Lower leg skin (tissue), 4 donors: ENCODE measurements at regions not wholly inside any gene's neighbourhood (a gene's known extent, or its start where the extent isn't known, plus 50 kb on each side); places are given as distances from the start of the nearest gene placed in this dataset.

Experiments used
- DNase-seq, 2 donors: peaks; one replicate each; pipeline ENCODE4 v3.0.0-alpha.2; 2019; ENCODE audit warnings: low spot score in 2 of 2
- H3K4me3 ChIP-seq: fragments of 200-600 bp; sonication (generic); 2 replicates; pipeline ENCODE4 v1.5.1; 2017; ENCODE audit warnings: mild to moderate bottlenecking, low read depth; ENCODE audit not compliant: poor library complexity, severe bottlenecking
- CTCF ChIP-seq, 3 donors: fragments of 450-650 bp; IDR thresholded peaks; one replicate each; pipeline ENCODE4 v1.5.1; 2016; ENCODE audit warnings: antibody characterized with exemption in 3 of 3, mild to moderate bottlenecking in 3 of 3, moderate library complexity in 2 of 3
- POLR2A ChIP-seq, 2 donors: fragments of 450-650 bp; IDR thresholded peaks; one replicate each; pipeline ENCODE4 v1.6.1; 2016 to 2017; ENCODE audit warnings: antibody characterized with exemption in 2 of 2, mild to moderate bottlenecking in 1 of 2, moderate library complexity in 1 of 2
- WGBS, 2 donors: methylation state at CpG; one replicate each; pipeline ENCODE4 v1.1.5; 2018; 5-methylcytosine and 5-hydroxymethylcytosine counted together
- intact Hi-C: fragments of 100-400 bp; cut with DNase I; formaldehyde crosslinking; loops from one replicate; pipeline ENCODE4 v1.15.0; 2023; ENCODE audit warnings: low total_unique reads

GRCh38 chr4:114109776-114110175 lies 130.3 kb upstream of the ARSJ start:
- TF ChIP-seq POLR2A (IDR thresholded peaks at IDR 0.05) (no peak), CTCF (IDR thresholded peaks at IDR 0.05) (no peak)
- H3K4me3 ChIP-seq = no peak overlapping the region
- intact Hi-C loops = no loop called here
- 91 to 95% methylated on average over 1 of the region's 1 CpG for WGBS, 2 donors
- no peak for DNase-seq

GRCh38 chr4:114115526-114115925 lies 136.1 kb upstream of the ARSJ start:
- DNase-seq = no peak
- no peak for TF ChIP-seq CTCF (IDR thresholded peaks at IDR 0.05)
- intact Hi-C loops = no loop called here
- WGBS, 2 donors = 74 to 97% methylated on average over 2 of the region's 2 CpGs
- no peak overlapping the region for H3K4me3 ChIP-seq

- WGBS, 2 donors = 53 to 57% methylated on average over 2 of the region's 2 CpGs
- TF ChIP-seq CTCF (IDR thresholded peaks at IDR 0.05) = no peak
- TF ChIP-seq POLR2A (IDR thresholded peaks at IDR 0.05) = no peak
- DNase-seq = no peak
- H3K4me3 ChIP-seq = no peak overlapping the region
- intact Hi-C loops = no loop called here
Measured at GRCh38 chr4:114116861-114117260, 137.4 kb upstream of the ARSJ start.

GRCh38 chr4:114121221-114121620 lies 141.8 kb upstream of the ARSJ start:
- no peak for DNase-seq
- H3K4me3 ChIP-seq = no peak overlapping the region
- no peak for TF ChIP-seq CTCF (IDR thresholded peaks at IDR 0.05)
- TF ChIP-seq POLR2A (IDR thresholded peaks at IDR 0.05) = no peak
- intact Hi-C loops = no loop called here
- WGBS, 2 donors = 85 to 92% methylated on average over 1 of the region's 1 CpG

GRCh38 chr4:114132199-114132598 lies 152.8 kb upstream of the ARSJ start:
- no peak for DNase-seq
- no peak overlapping the region for H3K4me3 ChIP-seq
- intact Hi-C loops = no loop called here
- no peak for TF ChIP-seq CTCF (IDR thresholded peaks at IDR 0.05)
- TF ChIP-seq POLR2A (IDR thresholded peaks at IDR 0.05) = no peak
- 79 to 96% methylated on average over 2 of the region's 2 CpGs for WGBS, 2 donors

- intact Hi-C loops = no loop called here
- 81 to 84% methylated on average over 2 of the region's 2 CpGs for WGBS, 2 donors
- DNase-seq = no peak
- no peak overlapping the region for H3K4me3 ChIP-seq
- TF ChIP-seq POLR2A (IDR thresholded peaks at IDR 0.05) = no peak
- TF ChIP-seq CTCF (IDR thresholded peaks at IDR 0.05) = no peak
Measured at GRCh38 chr4:114132830-114133229, 153.4 kb upstream of the ARSJ start.
